Psoas muscle (tissue), 7 donors: ENCODE measurements at regions not wholly inside any gene's neighbourhood (a gene's known extent, or its start where the extent isn't known, plus 50 kb on each side); places are given as distances from the start of the nearest gene placed in this dataset.

Experiments
- ATAC-seq, 4 donors: fragments of 200-7000 bp; cut with Tn5 transposase; one replicate each; pipeline ENCODE4 v1.9.1; 2020; ENCODE audit warnings: moderate library complexity in 3 of 4, mild to moderate bottlenecking in 2 of 4
- DNase-seq, 2 donors: peaks; one replicate each; pipeline ENCODE4 v3.0.0-alpha.2; 2020
- H3K27ac ChIP-seq: fragments of 200-600 bp; one replicate; pipeline ENCODE4 v1.8.0; 2022
- H3K27me3 ChIP-seq, 3 donors: fragments of 200-600 bp in 1 of 3; one replicate each; pipeline versions ENCODE4 v1.6.1 to v1.8.0; 2013 to 2022; ENCODE audit warnings: low read length in 2 of 3, mild to moderate bottlenecking in 2 of 3, moderate library complexity in 1 of 3; ENCODE audit not compliant: insufficient read depth in 3 of 3
- H3K36me3 ChIP-seq, 2 donors: fragments of 200-600 bp in 1 of 2; one replicate each; pipeline versions ENCODE4 v1.6.1 to v1.8.0; 2013 to 2022; ENCODE audit warnings: low read depth in 1 of 2, mild to moderate bottlenecking in 1 of 2, moderate library complexity in 1 of 2; ENCODE audit not compliant: insufficient read depth in 1 of 2
- H3K4me1 ChIP-seq: fragments of 200-600 bp; one replicate; pipeline ENCODE4 v1.8.0; 2022
- H3K4me3 ChIP-seq: fragments of 200-600 bp; one replicate; pipeline ENCODE4 v1.8.0; 2022; ENCODE audit warnings: mild to moderate bottlenecking
- H3K9me3 ChIP-seq: fragments of 200-600 bp; one replicate; pipeline ENCODE4 v1.8.0; 2022
- WGBS, 3 donors: extraction: QIAGEN DNeasy Blood & Tissue Kit; methylation state at CpG; one replicate each; pipeline versions ENCODE4 v1.1.6 to v1.1.7; 2013; 5-methylcytosine and 5-hydroxymethylcytosine counted together
- intact Hi-C, 2 donors: fragments of 100-400 bp; cut with DNase I; formaldehyde crosslinking; loops; one replicate each; pipeline versions ENCODE4 v1.11.0 to v1.14.2; 2022
- TF ChIP-seq, protein P1 (sequence below): fragments of 200-600 bp; IDR thresholded peaks from one replicate; pipeline ENCODE4 v1.8.0; 2022; ENCODE audit warnings: antibody characterized with exemption
- donor health status: healthy with polysubstance abuse.
- donor health status: DM: no; HTN: no; CAD: no; lungs with moderate emphysema.
- donor health status: Bipolar disorder and iron deficiency.
- donor health status: healthy.
- donor health status: DM: yes; HTN: yes; CAD: no.
- donor health status: DM: no; HTN: no; CAD: no.
- donor health status: DM: yes; HTN: yes; CAD: no.

DNA sequence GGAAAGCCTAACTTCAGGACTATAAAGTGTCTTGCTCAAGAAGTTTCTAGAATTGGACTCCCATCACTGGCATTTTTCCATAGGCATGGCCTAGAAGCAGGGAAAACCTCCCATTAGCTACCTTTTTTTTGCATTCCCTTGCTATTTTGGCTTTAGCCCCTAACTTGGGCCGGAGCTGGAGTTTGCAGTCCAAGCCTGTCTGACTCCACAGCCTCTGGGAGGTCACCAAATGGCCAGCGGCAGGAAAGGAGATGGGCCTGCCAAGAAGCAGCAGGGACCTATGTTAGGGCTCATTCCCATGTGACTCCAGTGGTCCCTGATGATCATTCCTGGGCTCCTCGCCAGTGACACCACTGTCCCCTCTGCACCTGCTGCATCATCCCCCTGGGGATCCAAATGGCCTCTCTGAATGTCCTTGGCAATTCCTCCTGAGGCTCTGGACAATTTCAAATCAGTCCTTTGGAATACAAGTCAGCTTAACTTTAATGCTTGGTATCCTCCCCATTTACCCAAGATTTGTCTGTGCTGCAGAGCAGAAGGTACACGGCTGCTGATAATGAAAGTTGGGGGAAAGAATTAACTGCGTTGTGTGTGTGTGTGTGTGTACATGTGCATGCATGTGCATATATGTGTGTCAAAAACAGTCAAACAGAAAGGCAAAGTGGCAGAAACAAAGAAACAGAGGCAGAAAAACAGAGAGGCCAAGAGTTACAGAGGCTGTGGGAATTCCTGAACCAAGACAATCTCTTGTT is 69.8 kb upstream of the SERP2 start:
- WGBS, 3 donors = 19 to 27% (median 21%) methylated on average over 5 of the region's 5 CpGs
- Histone ChIP-seq H3K9me3 (no peaks in the 10 kb centered on the region), H3K27ac (peak overlapping the region; percentile 90), H3K36me3 (no peaks in the 10 kb centered on the region), H3K27me3 (no peaks in the 10 kb centered on the region), H3K4me3 (no peak overlapping the region), H3K4me1 (peaks cover 51% of the 10 kb centered on the region)
- intact Hi-C loops = loop anchor here in 1 of 2 donors (10.0 kb wide), 1 partner anchor 131 kb away; no protein-coding TSS in a partner anchor
- ATAC-seq = peak; percentile 7 to 31 (median 22)
- TF ChIP-seq, protein P1, sequence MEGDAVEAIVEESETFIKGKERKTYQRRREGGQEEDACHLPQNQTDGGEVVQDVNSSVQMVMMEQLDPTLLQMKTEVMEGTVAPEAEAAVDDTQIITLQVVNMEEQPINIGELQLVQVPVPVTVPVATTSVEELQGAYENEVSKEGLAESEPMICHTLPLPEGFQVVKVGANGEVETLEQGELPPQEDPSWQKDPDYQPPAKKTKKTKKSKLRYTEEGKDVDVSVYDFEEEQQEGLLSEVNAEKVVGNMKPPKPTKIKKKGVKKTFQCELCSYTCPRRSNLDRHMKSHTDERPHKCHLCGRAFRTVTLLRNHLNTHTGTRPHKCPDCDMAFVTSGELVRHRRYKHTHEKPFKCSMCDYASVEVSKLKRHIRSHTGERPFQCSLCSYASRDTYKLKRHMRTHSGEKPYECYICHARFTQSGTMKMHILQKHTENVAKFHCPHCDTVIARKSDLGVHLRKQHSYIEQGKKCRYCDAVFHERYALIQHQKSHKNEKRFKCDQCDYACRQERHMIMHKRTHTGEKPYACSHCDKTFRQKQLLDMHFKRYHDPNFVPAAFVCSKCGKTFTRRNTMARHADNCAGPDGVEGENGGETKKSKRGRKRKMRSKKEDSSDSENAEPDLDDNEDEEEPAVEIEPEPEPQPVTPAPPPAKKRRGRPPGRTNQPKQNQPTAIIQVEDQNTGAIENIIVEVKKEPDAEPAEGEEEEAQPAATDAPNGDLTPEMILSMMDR = no peak
- DNase-seq = peak; percentile 69 to 81

DNA sequence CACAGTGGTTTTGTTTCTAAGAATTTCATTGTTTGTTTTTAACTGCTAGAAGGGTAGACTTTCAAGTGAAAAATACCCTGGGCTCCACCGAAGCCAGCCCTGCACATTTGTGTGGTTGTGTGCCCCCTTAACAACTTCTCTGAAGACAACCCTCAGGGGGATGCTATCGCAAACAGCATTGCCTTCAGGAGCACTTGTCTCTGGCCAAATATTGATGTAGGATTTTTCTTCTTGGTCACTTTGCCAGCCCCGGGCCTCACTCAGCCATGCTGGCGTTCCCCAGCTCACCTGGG is 69.2 kb upstream of the SERP2 start:
- no peak for ATAC-seq
- Histone ChIP-seq H3K27ac (peak overlapping the region; percentile 90), H3K4me3 (no peak overlapping the region), H3K27me3 (no peaks in the 10 kb centered on the region), H3K36me3 (no peaks in the 10 kb centered on the region), H3K9me3 (no peaks in the 10 kb centered on the region), H3K4me1 (peaks cover 56% of the 10 kb centered on the region)
- TF ChIP-seq, protein P1 = no peak
- intact Hi-C loops = loop anchor here in 1 of 2 donors (10.0 kb wide), 1 partner anchor 130 kb away; no protein-coding TSS in a partner anchor
- DNase-seq = no peak
- WGBS, 3 donors = 83 to 86% (median 83%) methylated on average over 4 of the region's 4 CpGs

DNA sequence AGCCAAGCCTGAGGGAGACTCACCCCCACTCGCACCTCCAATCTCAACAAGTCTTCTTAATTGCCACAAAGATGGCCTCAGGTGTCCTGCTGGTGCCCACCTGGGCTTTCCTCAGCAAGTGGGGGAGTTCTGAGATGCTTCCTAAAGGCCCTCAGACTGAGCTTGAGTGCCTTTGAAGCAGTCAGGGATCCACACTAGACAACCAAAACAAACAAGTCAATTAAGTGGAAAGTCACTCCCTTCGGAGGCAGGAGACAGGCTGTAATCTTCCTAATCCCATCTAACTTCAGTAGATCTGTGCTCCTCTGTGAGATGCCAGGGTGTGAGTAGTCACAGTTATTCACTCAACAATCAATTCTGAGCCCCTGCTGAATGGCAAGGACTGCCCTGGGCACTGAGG is 68.3 kb upstream of the SERP2 start:
- Histone ChIP-seq H3K4me1 (peaks cover 54% of the 10 kb centered on the region), H3K27me3 (no peaks in the 10 kb centered on the region), H3K36me3 (no peaks in the 10 kb centered on the region), H3K4me3 (no peak overlapping the region), H3K27ac (peak overlapping the region; percentile 62), H3K9me3 (no peaks in the 10 kb centered on the region)
- DNase-seq (no peak), ATAC-seq (no peak)
- WGBS, 3 donors = 80 to 89% (median 86%) methylated on average over 2 of the region's 2 CpGs
- intact Hi-C loops = loop anchor here in 1 of 2 donors (10.0 kb wide), 1 partner anchor 130 kb away; no protein-coding TSS in a partner anchor
- TF ChIP-seq, protein P1 = no peak

DNA sequence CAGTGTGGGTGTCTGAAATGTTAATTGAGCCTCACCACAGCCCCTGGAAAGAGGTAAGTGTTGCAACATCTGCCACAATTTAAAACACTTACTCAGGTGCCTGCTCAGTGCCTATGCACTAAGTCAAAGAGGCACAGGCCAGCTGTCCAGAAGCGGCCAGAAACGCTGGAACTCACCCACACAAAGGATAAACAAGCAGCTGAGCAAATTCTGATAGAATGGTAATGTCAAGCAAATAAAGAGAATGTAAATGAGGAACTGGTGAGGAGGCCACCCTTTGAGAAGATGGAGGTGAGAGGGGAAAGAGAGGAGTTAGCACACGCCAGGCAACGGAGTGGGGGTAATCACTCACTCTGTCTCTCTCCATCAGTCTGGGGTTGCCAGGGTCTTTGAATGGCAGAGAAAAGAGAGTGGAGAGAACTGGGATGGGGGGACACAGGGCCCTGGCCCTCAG is 67.7 kb upstream of the SERP2 start:
- H3K9me3 ChIP-seq = no peaks in the 10 kb centered on the region
- TF ChIP-seq, protein P1 = no peak
- 66 to 82% (median 74%) methylated on average over 4 of the region's 4 CpGs for WGBS, 3 donors
- H3K4me3 ChIP-seq = no peak overlapping the region
- intact Hi-C loops = loop anchor here in 1 of 2 donors (10.0 kb wide), 1 partner anchor 129 kb away; no protein-coding TSS in a partner anchor
- peaks cover 50% of the 10 kb centered on the region for H3K4me1 ChIP-seq
- no peak for ATAC-seq
- peak overlapping the region; percentile 62 for H3K27ac ChIP-seq
- DNase-seq = no peak
- no peaks in the 10 kb centered on the region for H3K36me3 ChIP-seq
- no peaks in the 10 kb centered on the region for H3K27me3 ChIP-seq
